ENCODE measurements at regions not wholly inside any gene's neighbourhood (a gene's known extent, or its start where the extent isn't known, plus 50 kb on each side); places are given as distances from the start of the nearest gene placed in this dataset.

DNA sequence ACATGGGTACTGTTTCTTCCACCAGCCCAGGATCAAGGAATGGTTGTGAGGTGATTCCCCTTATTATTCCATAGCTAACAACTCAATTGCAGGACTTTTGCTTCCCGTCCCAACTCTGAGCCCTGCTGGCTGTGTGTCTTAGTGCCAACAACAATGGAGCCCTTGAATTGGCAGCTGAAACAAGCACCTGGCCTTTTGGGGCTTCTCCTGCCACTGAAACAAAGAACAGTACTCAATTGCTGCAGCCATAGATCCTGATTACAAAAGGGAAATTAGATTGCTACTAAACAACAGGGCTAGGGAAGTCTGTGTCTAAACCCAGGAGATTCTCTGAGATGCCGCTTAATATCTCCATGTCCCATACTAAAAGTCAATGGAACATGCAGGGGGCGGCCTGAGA lies 61.3 kb upstream of the CARMIL1 start:
- Histone ChIP-seq H3K27ac (ENCODE audit: low read depth in 1 of 2, low read length in 2 of 2) (no peak overlapping the region), H3K27me3 (ENCODE audit: control insufficient read depth in 1 of 2, insufficient read depth in 2 of 2, low read length in 2 of 2) (no peaks in the 10 kb centered on the region), H3K36me3 (ENCODE audit: insufficient read depth, low read length) (no peaks in the 10 kb centered on the region), H3K9me3 (ENCODE audit: control insufficient read depth in 1 of 2, insufficient read depth in 1 of 2, low read length in 2 of 2) (no peaks in the 10 kb centered on the region), H3K4me1 (ENCODE audit: insufficient read depth, low read length) (no peaks in the 10 kb centered on the region), H3K4me3 (ENCODE audit: low read length) (no peak overlapping the region)
- DNase-seq (no peak), ATAC-seq (ENCODE audit: poor library complexity) (no peak)
- TF ChIP-seq, protein P1, sequence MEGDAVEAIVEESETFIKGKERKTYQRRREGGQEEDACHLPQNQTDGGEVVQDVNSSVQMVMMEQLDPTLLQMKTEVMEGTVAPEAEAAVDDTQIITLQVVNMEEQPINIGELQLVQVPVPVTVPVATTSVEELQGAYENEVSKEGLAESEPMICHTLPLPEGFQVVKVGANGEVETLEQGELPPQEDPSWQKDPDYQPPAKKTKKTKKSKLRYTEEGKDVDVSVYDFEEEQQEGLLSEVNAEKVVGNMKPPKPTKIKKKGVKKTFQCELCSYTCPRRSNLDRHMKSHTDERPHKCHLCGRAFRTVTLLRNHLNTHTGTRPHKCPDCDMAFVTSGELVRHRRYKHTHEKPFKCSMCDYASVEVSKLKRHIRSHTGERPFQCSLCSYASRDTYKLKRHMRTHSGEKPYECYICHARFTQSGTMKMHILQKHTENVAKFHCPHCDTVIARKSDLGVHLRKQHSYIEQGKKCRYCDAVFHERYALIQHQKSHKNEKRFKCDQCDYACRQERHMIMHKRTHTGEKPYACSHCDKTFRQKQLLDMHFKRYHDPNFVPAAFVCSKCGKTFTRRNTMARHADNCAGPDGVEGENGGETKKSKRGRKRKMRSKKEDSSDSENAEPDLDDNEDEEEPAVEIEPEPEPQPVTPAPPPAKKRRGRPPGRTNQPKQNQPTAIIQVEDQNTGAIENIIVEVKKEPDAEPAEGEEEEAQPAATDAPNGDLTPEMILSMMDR (IDR thresholded peaks at IDR 0.05), result no peak
- Mint-ChIP-seq H3K9me3 (no peaks in the 10 kb centered on the region), H3K27ac (no peak overlapping the region), H3K36me3 (ENCODE audit: low read depth) (no peaks in the 10 kb centered on the region), H3K4me1 (ENCODE audit: low read depth) (no peaks in the 10 kb centered on the region), H3K27me3 (no peaks in the 10 kb centered on the region), H3K4me3 (no peak overlapping the region)
- intact Hi-C loops (cut with DNase I, micrococcal nuclease), result no loop called here
- ChIA-PET CTCF (no interaction called here), POLR2A (no interaction called here)

DNA sequence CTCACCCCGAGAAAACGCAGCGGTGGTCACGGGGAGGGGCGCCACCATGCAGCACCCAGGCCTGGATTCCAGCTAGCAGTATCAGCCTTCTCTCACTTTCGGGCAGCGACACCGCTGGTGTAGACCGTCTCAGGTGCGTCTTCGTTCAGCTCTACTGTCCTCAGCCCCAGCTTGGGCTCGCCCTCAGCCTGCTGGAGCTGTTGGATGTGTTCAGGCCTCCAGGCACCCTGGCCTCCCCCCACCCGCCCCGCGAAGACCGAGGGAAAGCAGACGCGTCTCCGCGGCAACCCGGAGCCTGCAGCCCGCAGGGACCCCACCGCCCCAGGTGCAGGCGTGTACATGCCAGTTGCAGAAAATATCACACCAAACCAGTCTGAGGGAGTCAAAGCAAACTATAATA lies 60.8 kb upstream of the CARMIL1 start:
- H3K27ac Mint-ChIP-seq, result no peak overlapping the region
- H3K36me3 Mint-ChIP-seq (ENCODE audit: low read depth), result no peaks in the 10 kb centered on the region
- H3K4me3 ChIP-seq (ENCODE audit: low read length), result no peak overlapping the region
- H3K4me3 Mint-ChIP-seq, result no peak overlapping the region
- no peaks in the 10 kb centered on the region for H3K27me3 ChIP-seq (ENCODE audit: control insufficient read depth in 1 of 2, insufficient read depth in 2 of 2, low read length in 2 of 2)
- H3K27me3 Mint-ChIP-seq, result peaks cover under 1% of the 10 kb centered on the region
- H3K9me3 ChIP-seq (ENCODE audit: control insufficient read depth in 1 of 2, insufficient read depth in 1 of 2, low read length in 2 of 2), result no peaks in the 10 kb centered on the region
- TF ChIP-seq, protein P1 (IDR thresholded peaks at IDR 0.05), result no peak
- no peaks in the 10 kb centered on the region for H3K4me1 ChIP-seq (ENCODE audit: insufficient read depth, low read length)
- no peaks in the 10 kb centered on the region for H3K36me3 ChIP-seq (ENCODE audit: insufficient read depth, low read length)
- ATAC-seq (ENCODE audit: poor library complexity) (no peak), DNase-seq (no peak)
- H3K4me1 Mint-ChIP-seq (ENCODE audit: low read depth), result peaks cover under 1% of the 10 kb centered on the region
- ChIA-PET CTCF (no interaction called here), POLR2A (no interaction called here)
- H3K9me3 Mint-ChIP-seq, result no peaks in the 10 kb centered on the region
- no peak overlapping the region for H3K27ac ChIP-seq (ENCODE audit: low read depth in 1 of 2, low read length in 2 of 2)
- intact Hi-C loops (cut with DNase I, micrococcal nuclease), result no loop called here

GRCh38 chr6:25219216-25219916 lies 59.8 kb upstream of the CARMIL1 start:
- Mint-ChIP-seq H3K27me3 (peaks cover 11% of the 10 kb centered on the region), H3K27ac (no peak overlapping the region)

More at GRCh38 chr6:25219216-25219916, 59.8 kb upstream of the CARMIL1 start:
- Histone ChIP-seq H3K9me3 (ENCODE audit: control insufficient read depth in 1 of 2, insufficient read depth in 1 of 2, low read length in 2 of 2) (no peaks in the 10 kb centered on the region), H3K4me3 (ENCODE audit: low read length) (no peak overlapping the region), H3K27me3 (ENCODE audit: control insufficient read depth in 1 of 2, insufficient read depth in 2 of 2, low read length in 2 of 2) (no peaks in the 10 kb centered on the region), H3K4me1 (ENCODE audit: insufficient read depth, low read length) (peaks cover 2% of the 10 kb centered on the region), H3K27ac (ENCODE audit: low read depth in 1 of 2, low read length in 2 of 2) (no peak overlapping the region), H3K36me3 (ENCODE audit: insufficient read depth, low read length) (no peaks in the 10 kb centered on the region)
- no peak for ATAC-seq (ENCODE audit: poor library complexity)
- DNase-seq, result no peak
- no peak overlapping the region for H3K4me3 Mint-ChIP-seq
- peaks cover 11% of the 10 kb centered on the region for H3K4me1 Mint-ChIP-seq (ENCODE audit: low read depth)
- no peaks in the 10 kb centered on the region for H3K36me3 Mint-ChIP-seq (ENCODE audit: low read depth)
- H3K9me3 Mint-ChIP-seq, result no peaks in the 10 kb centered on the region
- intact Hi-C loops (cut with DNase I, micrococcal nuclease), result no loop called here
- TF ChIP-seq, protein P1 (IDR thresholded peaks at IDR 0.05), result no peak
- POLR2A ChIA-PET, result no interaction called here
- CTCF ChIA-PET, result no interaction called here

Measured in CD4-positive, alpha-beta T cell (primary cell).